Tibial nerve (tissue), 4 donors: ENCODE measurements at regions not wholly inside any gene's neighbourhood (a gene's known extent, or its start where the extent isn't known, plus 50 kb on each side); places are given as distances from the start of the nearest gene placed in this dataset.

Source experiments
- DNase-seq, 2 donors: peaks; one replicate each; pipeline ENCODE4 v3.0.0-alpha.2; 2019; ENCODE audit warnings: low spot score in 2 of 2
- H3K27ac ChIP-seq, 4 donors: fragments of 200-600 bp; sonication (generic) in 3 of 4; one replicate each; pipeline ENCODE4 v1.5.1; 2017 to 2019; ENCODE audit warnings: mild to moderate bottlenecking in 1 of 4
- H3K27me3 ChIP-seq, 2 donors: fragments of 200-600 bp; sonication (generic) in 1 of 2; one replicate each; pipeline versions ENCODE4 v1.5.1 to v1.6.0; 2017 to 2019
- H3K36me3 ChIP-seq, 3 donors: fragments of 200-600 bp; sonication (generic); one replicate each; pipeline ENCODE4 v1.5.1; 2018 to 2019
- H3K4me1 ChIP-seq, 4 donors: fragments of 200-600 bp; sonication (generic) in 3 of 4; one replicate each; pipeline ENCODE4 v1.5.1; 2017 to 2019
- H3K4me3 ChIP-seq, 4 donors: fragments of 200-600 bp; sonication (generic) in 3 of 4; one replicate each; pipeline ENCODE4 v1.5.1; 2017 to 2019; ENCODE audit warnings: mild to moderate bottlenecking in 1 of 4, moderate library complexity in 1 of 4
- H3K9me3 ChIP-seq, 4 donors: fragments of 200-600 bp; sonication (generic) in 3 of 4; one replicate each; pipeline ENCODE4 v1.5.1; 2017 to 2019
- EP300 ChIP-seq, 2 donors: sonication (generic); formaldehyde crosslinking; IDR thresholded peaks; one replicate each; pipeline ENCODE4 v1.6.1; 2017; ENCODE audit warnings: antibody characterized with exemption in 2 of 2, mild to moderate bottlenecking in 1 of 2
- POLR2A ChIP-seq, 2 donors: fragments of 450-650 bp; IDR thresholded peaks; one replicate each; pipeline ENCODE4 v1.6.1; 2017; ENCODE audit warnings: antibody characterized with exemption in 2 of 2, mild to moderate bottlenecking in 2 of 2, moderate library complexity in 2 of 2
- WGBS, 2 donors: methylation state at CpG; one replicate each; pipeline ENCODE4 v1.1.5; 2018; 5-methylcytosine and 5-hydroxymethylcytosine counted together
- TF ChIP-seq, protein P1 (sequence below), 5 experiments: fragments of 200-600 bp in 3 of 5; fragments of 450-650 bp in 2 of 5; sonication (generic) in 3 of 5; IDR thresholded peaks; one replicate each; pipeline ENCODE4 v1.5.1; 2016 to 2019; ENCODE audit warnings: antibody characterized with exemption in 5 of 5, mild to moderate bottlenecking in 3 of 5, moderate library complexity in 2 of 5

DNA sequence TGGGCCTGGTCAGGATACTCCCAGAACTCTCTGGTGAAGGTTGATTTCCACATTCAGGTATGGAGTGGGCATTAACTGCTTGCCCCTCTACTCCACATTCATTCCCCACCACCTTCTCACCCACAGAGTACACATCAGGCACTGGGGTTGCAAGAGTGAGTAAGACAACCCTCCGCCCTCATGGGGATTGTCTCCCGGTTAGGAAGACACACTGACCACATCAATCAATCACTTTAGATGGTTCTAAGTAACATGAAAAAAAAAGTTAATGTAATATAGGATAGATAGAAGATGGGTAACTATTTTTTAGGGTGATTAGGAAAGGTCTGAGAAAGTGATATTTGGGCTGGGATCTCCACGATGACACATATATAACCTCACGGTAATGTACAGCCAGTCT lies 116.0 kb upstream of the NEO1 start:
- WGBS, 2 donors = 93 to 95% methylated on average over 4 of the region's 4 CpGs
- TF ChIP-seq POLR2A (IDR thresholded peaks at IDR 0.05) (no peak), EP300 (IDR thresholded peaks at IDR 0.05) (no peak)
- TF ChIP-seq, protein P1, sequence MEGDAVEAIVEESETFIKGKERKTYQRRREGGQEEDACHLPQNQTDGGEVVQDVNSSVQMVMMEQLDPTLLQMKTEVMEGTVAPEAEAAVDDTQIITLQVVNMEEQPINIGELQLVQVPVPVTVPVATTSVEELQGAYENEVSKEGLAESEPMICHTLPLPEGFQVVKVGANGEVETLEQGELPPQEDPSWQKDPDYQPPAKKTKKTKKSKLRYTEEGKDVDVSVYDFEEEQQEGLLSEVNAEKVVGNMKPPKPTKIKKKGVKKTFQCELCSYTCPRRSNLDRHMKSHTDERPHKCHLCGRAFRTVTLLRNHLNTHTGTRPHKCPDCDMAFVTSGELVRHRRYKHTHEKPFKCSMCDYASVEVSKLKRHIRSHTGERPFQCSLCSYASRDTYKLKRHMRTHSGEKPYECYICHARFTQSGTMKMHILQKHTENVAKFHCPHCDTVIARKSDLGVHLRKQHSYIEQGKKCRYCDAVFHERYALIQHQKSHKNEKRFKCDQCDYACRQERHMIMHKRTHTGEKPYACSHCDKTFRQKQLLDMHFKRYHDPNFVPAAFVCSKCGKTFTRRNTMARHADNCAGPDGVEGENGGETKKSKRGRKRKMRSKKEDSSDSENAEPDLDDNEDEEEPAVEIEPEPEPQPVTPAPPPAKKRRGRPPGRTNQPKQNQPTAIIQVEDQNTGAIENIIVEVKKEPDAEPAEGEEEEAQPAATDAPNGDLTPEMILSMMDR (IDR thresholded peaks at IDR 0.05) = no peak

DNA sequence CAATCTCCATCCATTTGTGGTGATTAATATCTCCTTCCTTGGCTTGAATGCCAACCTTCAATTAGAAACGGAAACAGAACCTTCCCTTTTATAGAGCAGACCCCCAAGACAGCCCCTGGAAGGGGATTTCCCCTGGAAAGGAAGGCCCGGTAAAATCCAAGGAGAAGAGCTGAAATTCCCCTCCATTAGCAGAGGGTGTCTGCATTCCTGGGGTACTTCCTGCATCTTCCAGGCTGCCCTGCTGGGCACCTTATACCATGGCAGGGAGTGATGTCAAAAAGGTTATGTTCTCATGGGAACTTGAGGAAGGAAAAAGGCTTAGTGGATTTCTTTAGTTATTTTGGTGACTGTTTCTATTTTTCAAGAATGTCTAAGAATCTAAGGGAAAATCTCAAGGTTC lies 116.7 kb upstream of the NEO1 start:
- no peak for TF ChIP-seq EP300 (IDR thresholded peaks at IDR 0.05)
- 25 to 30% methylated on average over 2 of the region's 2 CpGs for whole genome bisulfite sequencing, 2 donors
- no peaks in the 10 kb centered on the region for H3K27me3 ChIP-seq
- H3K4me1 ChIP-seq = no peaks in the 10 kb centered on the region
- no peaks in the 10 kb centered on the region for H3K36me3 ChIP-seq
- H3K4me3 ChIP-seq = no peak overlapping the region
- DNase-seq = no peak
- H3K27ac ChIP-seq = no peak overlapping the region
- H3K9me3 ChIP-seq = no peaks in the 10 kb centered on the region

More for the DNA sequence above, 116.0 kb upstream of the NEO1 start:
- Histone ChIP-seq H3K4me3 (no peak overlapping the region), H3K36me3 (no peaks in the 10 kb centered on the region), H3K27ac (no peak overlapping the region), H3K9me3 (no peaks in the 10 kb centered on the region), H3K4me1 (no peaks in the 10 kb centered on the region), H3K27me3 (no peaks in the 10 kb centered on the region)
- no peak for DNase-seq

DNA sequence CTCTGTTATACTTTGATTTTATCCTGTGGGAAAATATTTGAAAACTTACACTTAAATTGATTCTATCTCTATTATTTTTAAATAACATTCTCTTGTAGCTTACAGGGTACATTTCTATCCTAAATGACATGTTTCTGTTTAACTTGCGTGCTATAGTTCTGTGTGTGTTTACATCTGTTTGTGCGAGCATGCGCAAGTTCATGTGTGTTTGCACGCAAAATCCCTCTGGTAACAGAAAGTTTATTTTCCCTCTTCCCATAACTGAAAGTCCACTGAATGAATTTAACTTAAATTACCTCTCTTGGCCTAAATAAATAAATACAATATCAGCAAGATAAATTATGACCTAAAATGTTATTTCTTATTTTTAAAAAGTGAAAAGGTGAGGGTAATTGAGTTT lies 117.3 kb upstream of the NEO1 start:
- DNase-seq = no peak

DNA sequence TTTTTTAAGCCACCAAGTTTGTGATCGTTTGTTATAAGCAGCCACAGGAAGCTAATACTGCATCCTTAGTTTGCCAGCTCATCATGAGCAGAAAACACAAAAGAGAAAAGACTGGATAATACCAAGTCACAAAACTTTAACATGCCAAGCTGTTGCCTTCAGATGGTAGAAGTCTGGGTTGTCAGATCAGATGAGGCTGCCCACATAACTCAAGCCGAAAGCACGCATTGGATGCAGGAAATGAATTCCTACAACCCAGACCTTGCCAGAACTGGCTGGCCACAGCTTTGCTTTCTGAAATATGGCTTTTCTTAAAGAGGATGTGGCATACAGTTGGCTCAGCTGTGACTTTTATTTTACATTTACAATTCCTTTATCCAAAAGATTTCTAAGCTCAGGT lies 118.3 kb upstream of the NEO1 start:
- Histone ChIP-seq H3K27me3 (no peaks in the 10 kb centered on the region), H3K27ac (no peak overlapping the region), H3K36me3 (no peaks in the 10 kb centered on the region), H3K4me1 (no peaks in the 10 kb centered on the region), H3K9me3 (no peaks in the 10 kb centered on the region), H3K4me3 (no peak overlapping the region)
- no peak for DNase-seq
- no peak for TF ChIP-seq POLR2A (IDR thresholded peaks at IDR 0.05)
- TF ChIP-seq, protein P1 (IDR thresholded peaks at IDR 0.05) = no peak
- TF ChIP-seq EP300 (IDR thresholded peaks at IDR 0.05) = no peak
- WGBS, 2 donors = 74 to 75% methylated on average over 3 of the region's 3 CpGs

More for the DNA sequence above, 117.3 kb upstream of the NEO1 start:
- Histone ChIP-seq H3K36me3 (no peaks in the 10 kb centered on the region), H3K27me3 (no peaks in the 10 kb centered on the region), H3K4me3 (no peak overlapping the region), H3K9me3 (no peaks in the 10 kb centered on the region), H3K4me1 (no peaks in the 10 kb centered on the region), H3K27ac (no peak overlapping the region)
- WGBS, 2 donors = 85 to 86% methylated on average over 4 of the region's 4 CpGs
- TF ChIP-seq EP300 (IDR thresholded peaks at IDR 0.05) (no peak), POLR2A (IDR thresholded peaks at IDR 0.05) (no peak)
- TF ChIP-seq, protein P1 (IDR thresholded peaks at IDR 0.05) = no peak

DNA sequence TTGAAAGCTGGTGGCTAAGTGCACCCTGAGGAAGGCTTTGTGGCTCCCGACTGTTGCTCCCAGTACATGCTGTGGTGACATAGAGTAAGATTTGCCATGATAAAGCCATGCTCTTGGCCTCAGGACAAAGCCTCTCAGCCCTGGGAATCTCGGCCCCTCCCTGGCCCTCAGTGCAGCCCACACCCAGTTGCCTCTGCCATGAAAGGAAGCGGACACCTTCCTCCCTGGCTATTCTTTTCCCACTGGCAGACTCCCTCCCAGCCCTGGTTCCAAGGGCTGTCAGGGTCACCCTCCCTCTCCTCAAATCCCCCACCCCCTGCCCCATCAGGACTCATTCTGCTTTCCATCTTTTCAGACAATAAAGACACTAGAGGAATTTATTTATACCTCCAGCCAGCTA lies 119.8 kb upstream of the NEO1 start:
- H3K9me3 ChIP-seq = no peaks in the 10 kb centered on the region
- H3K27ac ChIP-seq = no peak overlapping the region
- no peaks in the 10 kb centered on the region for H3K4me1 ChIP-seq
- H3K36me3 ChIP-seq = no peaks in the 10 kb centered on the region
- TF ChIP-seq EP300 (IDR thresholded peaks at IDR 0.05) (no peak), POLR2A (IDR thresholded peaks at IDR 0.05) (no peak)
- TF ChIP-seq, protein P1 (IDR thresholded peaks at IDR 0.05) = no peak
- DNase-seq = no peak
- H3K4me3 ChIP-seq = no peak overlapping the region
- WGBS, 2 donors = 68 to 79% methylated on average over 3 of the region's 3 CpGs
- H3K27me3 ChIP-seq = no peaks in the 10 kb centered on the region

DNA sequence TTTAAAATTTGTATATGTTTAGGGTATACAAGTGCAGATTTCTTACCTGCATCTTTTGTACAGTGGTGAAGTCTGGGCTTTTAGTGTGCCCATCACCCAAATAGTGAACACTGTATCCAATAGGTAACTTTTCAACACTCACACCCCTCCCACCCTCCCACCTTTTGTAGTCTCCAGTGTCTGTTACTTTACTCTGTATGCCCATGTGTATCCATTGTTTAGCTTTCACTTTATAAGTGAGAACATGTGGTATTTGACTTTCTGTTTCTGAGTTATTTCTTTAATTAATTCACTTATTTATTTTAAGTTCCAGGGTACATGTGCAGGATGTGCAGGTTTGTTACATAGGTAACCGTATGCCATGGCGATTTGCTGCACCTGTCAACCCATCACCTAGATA lies 124.8 kb upstream of the NEO1 start:
- WGBS, 2 donors = 96 to 100% methylated on average over 2 of the region's 2 CpGs
- Histone ChIP-seq H3K4me3 (no peak overlapping the region), H3K9me3 (no peaks in the 10 kb centered on the region), H3K36me3 (no peaks in the 10 kb centered on the region), H3K27me3 (no peaks in the 10 kb centered on the region), H3K27ac (no peak overlapping the region), H3K4me1 (no peaks in the 10 kb centered on the region)
- DNase-seq = no peak
- no peak for TF ChIP-seq POLR2A (IDR thresholded peaks at IDR 0.05)
- TF ChIP-seq EP300 (IDR thresholded peaks at IDR 0.05) = no peak
- TF ChIP-seq, protein P1 (IDR thresholded peaks at IDR 0.05) = no peak
